ENCODE measurements at regions not wholly inside any gene's neighbourhood (a gene's known extent, or its start where the extent isn't known, plus 50 kb on each side); places are given as distances from the start of the nearest gene placed in this dataset.

DNA sequence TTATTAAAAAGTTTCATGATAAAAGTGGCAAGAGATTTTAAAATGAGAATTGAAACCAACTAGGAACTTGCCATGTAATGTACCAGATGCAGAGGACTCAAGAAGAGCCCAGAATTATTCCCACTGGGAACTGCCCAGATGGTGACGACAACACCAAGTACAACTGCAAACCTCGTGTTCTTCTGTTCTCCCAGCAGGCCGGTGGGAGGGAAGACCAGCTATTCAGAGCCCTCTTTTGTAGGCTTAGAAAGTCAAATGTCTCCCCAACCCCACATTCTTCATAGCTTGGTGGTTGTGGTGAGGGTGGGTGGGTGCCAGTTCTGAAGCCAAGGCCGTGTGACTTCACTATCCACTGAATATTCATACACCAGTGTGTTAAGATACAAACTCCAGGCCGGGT lies 54.3 kb upstream of the ITGB1 start (continued):
- TF ChIP-seq, protein P1, sequence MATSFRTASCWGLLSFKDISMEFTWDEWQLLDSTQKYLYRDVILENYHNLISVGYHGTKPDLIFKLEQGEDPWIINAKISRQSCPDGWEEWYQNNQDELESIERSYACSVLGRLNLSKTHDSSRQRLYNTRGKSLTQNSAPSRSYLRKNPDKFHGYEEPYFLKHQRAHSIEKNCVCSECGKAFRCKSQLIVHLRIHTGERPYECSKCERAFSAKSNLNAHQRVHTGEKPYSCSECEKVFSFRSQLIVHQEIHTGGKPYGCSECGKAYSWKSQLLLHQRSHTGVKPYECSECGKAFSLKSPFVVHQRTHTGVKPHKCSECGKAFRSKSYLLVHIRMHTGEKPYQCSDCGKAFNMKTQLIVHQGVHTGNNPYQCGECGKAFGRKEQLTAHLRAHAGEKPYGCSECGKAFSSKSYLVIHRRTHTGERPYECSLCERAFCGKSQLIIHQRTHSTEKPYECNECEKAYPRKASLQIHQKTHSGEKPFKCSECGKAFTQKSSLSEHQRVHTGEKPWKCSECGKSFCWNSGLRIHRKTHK (tag by site-specific recombination; IDR thresholded peaks at IDR 0.05) = no peak
- TF ChIP-seq ZNF777 (tag by site-specific recombination; IDR thresholded peaks at IDR 0.05; ENCODE audit: borderline replicate concordance) (no peak), SP2 (tag by site-specific recombination; IDR thresholded peaks at IDR 0.05) (no peak), ZNF202 (tag by site-specific recombination; IDR thresholded peaks at IDR 0.05; ENCODE audit: borderline replicate concordance) (no peak), ZFHX2 (tag by site-specific recombination; conservative IDR thresholded peaks at IDR 0.05) (no peak), ZNF600 (tag by site-specific recombination; IDR thresholded peaks at IDR 0.05) (no peak)

DNA sequence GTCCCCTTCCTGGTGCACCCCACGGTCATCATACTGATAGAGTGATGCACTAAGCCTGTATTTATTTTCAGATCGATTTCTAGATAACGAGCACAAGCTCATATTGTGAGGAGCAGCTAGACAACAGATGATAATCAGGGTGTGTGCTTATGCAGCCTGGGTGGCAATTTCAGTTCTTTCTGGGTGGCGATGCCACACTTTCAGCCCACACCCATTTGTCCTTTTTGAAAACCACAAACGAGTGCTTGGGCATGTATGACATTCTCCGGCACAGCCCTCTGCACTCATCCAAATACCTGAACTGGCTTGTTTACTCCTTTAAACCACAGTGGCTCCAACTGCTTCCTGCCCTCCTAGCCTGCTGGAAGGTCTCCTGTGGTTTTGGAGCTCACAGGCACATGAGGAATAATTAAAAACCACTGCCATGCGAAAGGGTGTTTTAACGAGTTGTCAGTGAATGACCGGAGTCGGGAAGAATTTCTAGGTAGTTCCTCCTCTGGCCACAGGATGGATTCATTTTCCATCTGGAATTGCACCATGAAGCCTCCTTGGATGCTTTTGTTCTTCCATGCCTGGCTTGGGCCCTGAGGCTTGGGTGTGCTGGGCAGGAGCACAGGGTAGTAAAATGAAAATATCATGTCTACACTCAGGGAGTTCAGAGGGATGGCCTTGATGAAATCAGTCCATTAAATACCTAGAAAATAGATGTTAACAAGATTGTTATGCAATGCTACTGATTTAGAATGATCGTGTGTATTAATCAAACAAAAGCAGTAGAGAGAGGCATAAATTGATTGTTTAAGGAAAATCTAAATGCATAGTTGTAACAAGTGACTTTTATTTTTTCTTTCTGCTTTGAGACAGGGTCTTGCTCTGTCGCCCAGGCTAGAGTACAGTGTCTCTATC lies 52.4 kb upstream of the ITGB1 start:
- Histone ChIP-seq H3K27ac (ENCODE audit: extremely low read depth, low read depth, low read length) (no peak overlapping the region), H3K4me1 (ENCODE audit: control insufficient read depth, insufficient read depth, low read length) (no peaks in the 10 kb centered on the region; the same call in none of the 2 replicates), H3K9me3 (ENCODE audit: control insufficient read depth, insufficient read depth, low read depth, low read length) (no peaks in the 10 kb centered on the region), H3K36me3 (ENCODE audit: control insufficient read depth in 2 of 2, insufficient read depth in 1 of 2, low read length in 2 of 2) (no peaks in the 10 kb centered on the region), H3K4me3 (ENCODE audit: low read depth, low read length) (no peak overlapping the region)
- CTCF ChIA-PET = interaction anchor here (0.7 to 2.4 kb wide), 16 partner anchors 8 to 635 kb away, joined by 3 to 17 read pairs (median 4); no protein-coding TSS in a partner anchor
- POLR2A ChIA-PET = interaction anchor here (0.6 kb wide), 1 partner anchor 729 kb away, joined by 4 read pairs; no protein-coding TSS in a partner anchor
- no peak for TF ChIP-seq ZNF76 (tag by site-specific recombination; IDR thresholded peaks at IDR 0.05; ENCODE audit: borderline replicate concordance, low read depth)
- TF ChIP-seq, protein P2, sequence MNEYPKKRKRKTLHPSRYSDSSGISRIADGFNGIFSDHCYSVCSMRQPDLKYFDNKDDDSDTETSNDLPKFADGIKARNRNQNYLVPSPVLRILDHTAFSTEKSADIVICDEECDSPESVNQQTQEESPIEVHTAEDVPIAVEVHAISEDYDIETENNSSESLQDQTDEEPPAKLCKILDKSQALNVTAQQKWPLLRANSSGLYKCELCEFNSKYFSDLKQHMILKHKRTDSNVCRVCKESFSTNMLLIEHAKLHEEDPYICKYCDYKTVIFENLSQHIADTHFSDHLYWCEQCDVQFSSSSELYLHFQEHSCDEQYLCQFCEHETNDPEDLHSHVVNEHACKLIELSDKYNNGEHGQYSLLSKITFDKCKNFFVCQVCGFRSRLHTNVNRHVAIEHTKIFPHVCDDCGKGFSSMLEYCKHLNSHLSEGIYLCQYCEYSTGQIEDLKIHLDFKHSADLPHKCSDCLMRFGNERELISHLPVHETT (tag by site-specific recombination; IDR thresholded peaks at IDR 0.05) = no peak
- TF ChIP-seq, protein P3, sequence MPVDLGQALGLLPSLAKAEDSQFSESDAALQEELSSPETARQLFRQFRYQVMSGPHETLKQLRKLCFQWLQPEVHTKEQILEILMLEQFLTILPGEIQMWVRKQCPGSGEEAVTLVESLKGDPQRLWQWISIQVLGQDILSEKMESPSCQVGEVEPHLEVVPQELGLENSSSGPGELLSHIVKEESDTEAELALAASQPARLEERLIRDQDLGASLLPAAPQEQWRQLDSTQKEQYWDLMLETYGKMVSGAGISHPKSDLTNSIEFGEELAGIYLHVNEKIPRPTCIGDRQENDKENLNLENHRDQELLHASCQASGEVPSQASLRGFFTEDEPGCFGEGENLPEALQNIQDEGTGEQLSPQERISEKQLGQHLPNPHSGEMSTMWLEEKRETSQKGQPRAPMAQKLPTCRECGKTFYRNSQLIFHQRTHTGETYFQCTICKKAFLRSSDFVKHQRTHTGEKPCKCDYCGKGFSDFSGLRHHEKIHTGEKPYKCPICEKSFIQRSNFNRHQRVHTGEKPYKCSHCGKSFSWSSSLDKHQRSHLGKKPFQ (tag by site-specific recombination; IDR thresholded peaks at IDR 0.05) = no peak
- TF ChIP-seq, protein P4, sequence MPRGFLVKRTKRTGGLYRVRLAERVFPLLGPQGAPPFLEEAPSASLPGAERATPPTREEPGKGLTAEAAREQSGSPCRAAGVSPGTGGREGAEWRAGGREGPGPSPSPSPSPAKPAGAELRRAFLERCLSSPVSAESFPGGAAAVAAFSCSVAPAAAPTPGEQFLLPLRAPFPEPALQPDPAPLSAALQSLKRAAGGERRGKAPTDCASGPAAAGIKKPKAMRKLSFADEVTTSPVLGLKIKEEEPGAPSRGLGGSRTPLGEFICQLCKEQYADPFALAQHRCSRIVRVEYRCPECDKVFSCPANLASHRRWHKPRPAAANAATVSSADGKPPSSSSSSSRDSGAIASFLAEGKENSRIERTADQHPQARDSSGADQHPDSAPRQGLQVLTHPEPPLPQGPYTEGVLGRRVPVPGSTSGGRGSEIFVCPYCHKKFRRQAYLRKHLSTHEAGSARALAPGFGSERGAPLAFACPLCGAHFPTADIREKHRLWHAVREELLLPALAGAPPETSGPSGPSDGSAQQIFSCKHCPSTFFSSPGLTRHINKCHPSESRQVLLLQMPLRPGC (tag by site-specific recombination; IDR thresholded peaks at IDR 0.05) = 0 out of 2 replicates have a peak, but pooled peaks have one; percentile 12
- peak; percentile 77 for TF ChIP-seq GLIS1 (tag by site-specific recombination; IDR thresholded peaks at IDR 0.05)
- peak; percentile 91 for TF ChIP-seq SP7 (tag by site-specific recombination; IDR thresholded peaks at IDR 0.05)
- no peak for TF ChIP-seq ZNF155 (tag by site-specific recombination; IDR thresholded peaks at IDR 0.05)
- TF ChIP-seq KLF1 (tag by site-specific recombination; IDR thresholded peaks at IDR 0.05) = peak; percentile 60
- no peak for TF ChIP-seq ZFP37 (tag by site-specific recombination; IDR thresholded peaks at IDR 0.05)
- TF ChIP-seq SCRT1 (tag by site-specific recombination; IDR thresholded peaks at IDR 0.05; ENCODE audit: borderline replicate concordance) = no peak
- TF ChIP-seq ZNF16 (tag by site-specific recombination; IDR thresholded peaks at IDR 0.05; ENCODE audit: low read depth) = no peak
- no peak for TF ChIP-seq ZNF302 (tag by site-specific recombination; IDR thresholded peaks at IDR 0.05; ENCODE audit: low read depth)
- no peak for TF ChIP-seq ZNF596 (tag by site-specific recombination; IDR thresholded peaks at IDR 0.05)
- no peak for TF ChIP-seq REPIN1 (tag by site-specific recombination; IDR thresholded peaks at IDR 0.05; ENCODE audit: low read depth)
- no peak for TF ChIP-seq ZNF112 (tag by site-specific recombination; IDR thresholded peaks at IDR 0.05)
- no peak for TF ChIP-seq ZNF624 (tag by site-specific recombination; IDR thresholded peaks at IDR 0.05)
- TF ChIP-seq, protein P5, sequence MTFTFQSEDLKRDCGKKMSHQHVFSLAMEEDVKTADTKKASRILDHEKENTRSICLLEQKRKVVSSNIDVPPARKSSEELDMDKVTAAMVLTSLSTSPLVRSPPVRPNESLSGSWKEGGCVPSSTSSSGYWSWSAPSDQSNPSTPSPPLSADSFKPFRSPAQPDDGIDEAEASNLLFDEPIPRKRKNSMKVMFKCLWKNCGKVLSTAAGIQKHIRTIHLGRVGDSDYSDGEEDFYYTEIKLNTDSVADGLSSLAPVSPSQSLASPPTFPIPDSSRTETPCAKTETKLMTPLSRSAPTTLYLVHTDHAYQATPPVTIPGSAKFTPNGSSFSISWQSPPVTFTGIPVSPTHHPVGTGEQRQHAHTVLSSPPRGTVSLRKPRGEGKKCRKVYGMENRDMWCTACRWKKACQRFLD (tag by site-specific recombination; IDR thresholded peaks at IDR 0.05) = no peak
- no peak for TF ChIP-seq ZNF830 (tag by site-specific recombination; IDR thresholded peaks at IDR 0.05; ENCODE audit: low read depth)
- TF ChIP-seq, protein P6, sequence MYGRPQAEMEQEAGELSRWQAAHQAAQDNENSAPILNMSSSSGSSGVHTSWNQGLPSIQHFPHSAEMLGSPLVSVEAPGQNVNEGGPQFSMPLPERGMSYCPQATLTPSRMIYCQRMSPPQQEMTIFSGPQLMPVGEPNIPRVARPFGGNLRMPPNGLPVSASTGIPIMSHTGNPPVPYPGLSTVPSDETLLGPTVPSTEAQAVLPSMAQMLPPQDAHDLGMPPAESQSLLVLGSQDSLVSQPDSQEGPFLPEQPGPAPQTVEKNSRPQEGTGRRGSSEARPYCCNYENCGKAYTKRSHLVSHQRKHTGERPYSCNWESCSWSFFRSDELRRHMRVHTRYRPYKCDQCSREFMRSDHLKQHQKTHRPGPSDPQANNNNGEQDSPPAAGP (tag by site-specific recombination; IDR thresholded peaks at IDR 0.05) = peak; percentile 67; the same call in 1 of the 2 replicates
- no peak for TF ChIP-seq YY2 (tag by site-specific recombination; IDR thresholded peaks at IDR 0.05)
- TF ChIP-seq SCRT2 (tag by site-specific recombination; IDR thresholded peaks at IDR 0.05) = no peak
- TF ChIP-seq ZFP69B (tag by site-specific recombination; IDR thresholded peaks at IDR 0.05) = no peak

Measured in HEK293 (cell line).